NCI-H82 treated with DMSO at 0.1 percent for 48 hours (cell line): ENCODE measurements at regions not wholly inside any gene's neighbourhood (a gene's known extent, or its start where the extent isn't known, plus 50 kb on each side); places are given as distances from the start of the nearest gene placed in this dataset.
"Not testable (repeated sequence)": the region's sequence is repeated elsewhere in the genome, so short reads cannot be mapped to it uniquely, and the experiment has no call there.

Experiments
- DNase-seq: peaks from one replicate; lab custom pipeline; 2025; ENCODE audit not compliant: unreplicated experiment; lab: John Stamatoyannopoulos, UW

DNA sequence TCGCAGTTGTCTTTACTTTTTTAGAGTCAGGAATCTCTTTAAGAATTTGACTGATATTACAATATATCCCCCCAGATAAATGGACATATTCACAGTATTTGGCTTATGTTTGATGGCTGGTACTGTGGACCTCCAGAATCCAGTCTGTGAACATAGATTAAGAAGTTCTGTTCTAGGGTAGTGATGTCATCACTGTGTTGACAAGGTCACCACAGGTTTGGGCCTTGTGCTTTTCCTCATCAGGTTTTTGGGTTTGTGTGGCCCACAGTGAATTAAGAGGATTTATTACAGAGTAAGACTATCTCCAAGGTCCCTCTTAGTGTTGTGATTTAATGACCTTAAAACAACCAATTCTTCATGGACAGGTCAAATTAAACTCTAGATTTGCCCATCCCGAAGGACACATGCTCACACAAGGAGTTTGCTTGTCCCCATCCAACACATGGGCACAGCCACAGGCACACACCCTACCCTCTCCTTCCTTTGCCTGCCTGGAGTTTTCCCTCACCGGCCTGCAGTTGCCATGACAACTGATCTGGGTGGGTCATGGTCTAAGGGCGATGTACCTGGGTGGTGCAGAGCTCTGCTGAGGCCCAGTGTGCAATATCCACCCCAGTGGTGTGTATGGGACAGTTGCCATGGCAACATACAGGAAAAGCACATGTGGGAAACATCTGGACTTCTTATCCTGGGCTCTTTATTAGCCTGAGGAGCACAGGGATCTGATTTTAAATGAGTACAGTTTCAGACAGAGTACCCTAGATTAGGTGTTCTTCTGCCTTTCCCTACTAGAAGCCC lies 98.6 kb downstream of the NAV1 start:
- DNase-seq, result no peak

DNA sequence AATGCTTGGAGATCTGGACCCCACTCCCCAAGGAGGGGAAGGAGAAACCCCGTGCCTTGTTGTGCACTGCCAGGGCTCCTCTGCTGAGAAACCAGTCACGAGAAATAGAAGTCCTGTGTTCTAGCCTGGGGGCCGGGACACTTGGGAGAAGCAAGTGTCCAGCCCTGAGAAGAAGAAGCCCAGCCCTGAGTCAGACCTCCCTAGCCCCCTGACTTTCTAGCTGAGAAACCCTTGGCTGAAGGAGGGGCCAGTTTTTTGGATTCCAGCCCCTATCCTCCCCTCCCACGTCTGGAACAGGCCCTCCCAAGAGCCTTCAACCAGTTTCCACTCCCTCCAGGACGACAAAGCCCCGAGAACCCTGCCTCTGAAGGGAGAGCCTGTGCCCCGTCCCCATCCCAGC lies 100.5 kb downstream of the NAV1 start:
- no peak for DNase-seq

DNA sequence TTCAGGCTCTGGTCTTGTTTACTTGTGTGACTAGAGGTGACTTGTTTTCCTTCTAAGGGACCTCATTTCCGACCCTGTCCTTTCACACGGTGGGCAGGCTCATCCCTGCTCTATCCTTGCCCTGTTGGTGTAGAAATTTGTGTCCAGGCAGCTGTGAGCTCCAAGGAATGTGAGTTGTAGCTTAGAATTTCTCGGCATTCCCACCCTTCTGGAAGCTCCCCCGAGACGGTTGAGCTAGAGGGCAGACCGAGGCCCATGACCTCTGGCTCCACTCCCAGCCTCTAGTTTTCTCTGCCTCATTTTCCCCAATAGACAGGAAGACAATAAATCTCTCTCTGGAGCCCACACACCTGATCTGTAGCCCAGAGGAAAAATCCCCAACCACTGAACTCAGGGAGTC lies 100.9 kb downstream of the NAV1 start:
- DNase-seq, result no peak

DNA sequence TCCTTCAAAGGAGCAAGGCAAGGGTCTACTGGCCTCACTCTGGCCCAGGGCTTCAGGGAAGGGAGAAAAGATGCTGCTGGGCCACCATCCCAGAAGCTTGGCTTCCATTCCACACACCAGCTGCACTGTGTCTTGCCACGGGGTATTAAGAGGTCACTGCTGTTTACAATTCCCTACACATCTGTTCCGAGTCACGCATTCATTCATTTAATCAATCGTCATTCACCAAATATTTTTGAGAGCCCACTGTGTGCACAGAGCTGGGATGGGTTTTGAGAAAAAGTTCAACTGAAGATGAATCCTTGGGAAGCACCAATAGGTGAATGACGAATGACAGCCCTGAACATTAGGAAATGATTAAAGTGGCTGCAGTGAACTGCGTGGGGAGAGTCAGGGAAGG lies 101.7 kb downstream of the NAV1 start:
- DNase-seq, result no peak

DNA sequence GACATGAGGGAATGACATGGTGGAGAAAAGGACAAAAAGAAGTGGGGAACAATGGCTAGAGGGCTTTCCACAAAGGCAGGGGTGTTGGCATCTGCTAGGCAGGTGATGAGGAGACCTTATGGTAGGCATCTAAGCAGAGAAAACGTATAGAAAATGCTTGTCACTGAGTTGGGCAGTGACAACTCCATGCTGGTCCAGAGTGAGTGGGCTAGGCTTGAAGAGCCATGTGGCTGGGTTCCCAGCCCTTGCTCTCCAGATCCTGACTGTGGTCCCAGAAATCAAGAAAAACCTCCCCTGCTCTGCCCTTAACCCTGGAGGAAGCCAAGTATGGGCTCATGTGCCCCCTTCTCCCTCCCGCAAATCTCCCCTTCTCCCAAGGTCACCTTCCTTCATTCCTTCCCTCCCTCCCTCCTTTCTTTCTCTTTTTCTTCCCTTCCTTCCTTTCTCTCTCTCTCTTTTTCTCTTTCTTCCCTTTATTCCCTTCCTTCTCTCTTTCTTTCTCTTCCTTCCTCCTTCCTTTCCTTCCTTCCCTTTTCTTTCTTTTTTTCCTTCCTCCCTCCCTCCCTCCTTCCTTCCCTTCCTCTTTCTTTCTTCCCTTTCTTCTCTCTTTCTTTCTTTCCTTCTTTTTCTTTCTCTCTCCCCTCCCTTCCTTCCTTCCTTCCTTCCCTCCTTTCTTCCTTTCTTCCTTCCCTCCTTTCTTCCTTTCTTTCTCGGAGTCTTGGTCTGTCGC lies 102.8 kb downstream of the NAV1 start:
- DNase-seq, result no peak

DNA sequence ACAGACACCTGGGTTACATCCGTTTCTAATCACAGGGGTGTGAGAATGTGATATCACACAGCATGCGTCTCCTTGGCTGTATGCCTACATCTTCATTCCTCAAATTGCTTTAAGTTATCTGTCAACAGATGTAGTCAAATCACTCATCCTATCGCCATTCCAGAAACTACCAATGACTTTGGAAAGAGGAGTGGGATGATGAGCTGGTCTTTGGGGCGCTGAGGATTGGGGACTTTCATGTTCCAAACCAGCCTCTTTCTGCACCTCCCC lies 104.8 kb downstream of the NAV1 start:
- DNase-seq, result no peak

DNA sequence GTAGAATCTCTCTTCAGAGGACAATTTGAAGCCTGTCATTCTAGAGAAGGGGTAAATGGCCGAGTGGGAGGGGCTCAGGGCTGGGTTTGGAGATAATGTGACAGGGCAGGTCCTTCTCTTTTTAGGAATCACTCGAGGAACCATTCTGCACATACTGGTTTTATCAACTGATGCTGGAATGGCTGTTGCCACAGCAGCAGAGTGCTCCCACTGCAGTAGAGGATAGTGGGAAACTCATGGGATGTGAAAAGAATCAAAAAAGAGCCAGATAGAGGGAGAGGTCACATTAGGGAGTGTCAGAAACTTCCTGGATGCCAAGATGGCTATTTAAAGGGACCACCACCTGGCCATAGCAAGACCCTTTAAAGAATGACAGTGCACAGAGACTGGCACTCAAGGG lies 105.3 kb downstream of the NAV1 start:
- DNase-seq, result no peak

DNA sequence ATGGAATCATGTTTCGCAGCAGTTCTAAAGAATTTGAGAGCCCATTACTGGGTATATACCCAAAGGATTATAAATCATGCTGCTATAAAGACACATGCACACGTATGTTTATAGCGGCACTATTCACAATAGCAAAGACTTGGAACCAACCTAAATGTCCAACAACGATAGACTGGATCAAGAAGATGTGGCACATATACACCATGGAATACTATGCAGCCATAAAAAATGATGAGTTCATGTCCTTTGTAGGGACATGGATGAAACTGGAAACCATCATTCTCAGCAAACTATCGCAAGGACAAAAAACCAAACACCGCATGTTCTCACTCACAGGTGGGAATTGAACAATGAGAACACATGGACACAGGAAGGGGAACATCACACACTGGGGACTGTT lies 106.1 kb downstream of the NAV1 start:
- DNase-seq, result not testable (repeated sequence)

DNA sequence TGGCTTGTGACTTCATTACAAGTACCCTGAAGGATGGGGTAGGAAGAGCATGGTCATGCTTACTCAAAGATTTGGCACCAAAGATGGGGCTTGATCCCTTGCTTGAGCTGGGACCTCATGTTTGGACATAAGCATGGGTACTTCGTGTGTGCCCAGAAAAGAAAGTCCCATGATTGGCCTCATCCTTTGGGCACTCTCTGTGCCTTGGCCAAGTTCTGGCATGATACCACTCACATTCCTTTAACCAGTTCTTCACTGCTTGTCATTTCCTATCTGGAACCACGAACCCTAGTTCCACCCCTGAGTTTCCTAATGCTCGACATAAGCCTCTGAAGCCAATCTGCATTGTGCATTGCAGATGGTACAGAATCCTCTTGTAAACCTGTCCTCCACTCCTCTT lies 107.0 kb downstream of the NAV1 start:
- no peak for DNase-seq

DNA sequence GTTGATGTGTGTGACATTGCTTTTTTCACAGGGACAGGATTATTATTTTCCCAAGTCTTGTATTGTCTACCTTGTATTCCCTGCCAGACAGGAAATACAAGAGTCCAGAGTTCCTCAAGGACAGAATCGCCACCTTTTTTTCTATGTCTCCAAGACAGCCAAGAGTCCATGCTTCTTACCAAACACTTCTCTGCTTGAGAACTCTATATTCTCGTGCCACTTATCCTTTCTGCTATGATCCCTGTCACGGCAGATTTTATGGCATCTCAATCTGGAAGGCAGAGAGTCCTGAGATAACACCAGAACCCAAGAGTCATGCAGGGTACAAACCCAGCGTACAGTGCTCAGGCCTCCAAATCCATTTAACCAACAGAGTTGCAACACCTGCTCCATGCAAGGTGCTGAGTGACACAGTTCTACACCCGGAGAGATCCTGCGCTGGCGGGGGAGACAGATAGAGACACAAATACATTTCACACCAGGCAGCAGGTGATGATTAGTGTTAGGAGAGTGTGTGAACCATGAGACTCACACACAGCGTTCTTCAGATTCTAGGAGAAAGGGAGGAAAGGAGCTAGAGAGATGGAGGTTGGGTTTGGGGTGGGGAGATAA lies 107.6 kb downstream of the NAV1 start:
- DNase-seq, result no peak

DNA sequence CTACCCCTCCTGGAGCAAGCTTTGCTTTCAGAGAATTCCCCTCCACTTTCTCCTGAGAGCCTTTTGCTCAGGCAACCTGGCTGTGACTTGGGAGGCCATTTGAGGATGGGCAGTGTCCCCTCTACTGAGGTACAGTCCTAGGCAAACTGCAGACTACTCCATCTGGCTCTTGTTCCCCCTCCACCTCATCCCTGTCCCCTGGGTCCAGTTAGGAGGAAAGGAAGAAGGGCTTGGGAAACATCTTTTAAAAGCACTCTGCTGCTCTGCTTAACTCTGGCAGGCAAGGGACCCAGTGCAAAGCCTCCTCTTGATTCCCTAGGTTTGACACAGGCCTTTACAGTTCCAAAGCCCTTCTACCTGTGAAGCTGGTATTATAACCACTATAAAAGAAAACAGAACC lies 108.2 kb downstream of the NAV1 start:
- no peak for DNase-seq

DNA sequence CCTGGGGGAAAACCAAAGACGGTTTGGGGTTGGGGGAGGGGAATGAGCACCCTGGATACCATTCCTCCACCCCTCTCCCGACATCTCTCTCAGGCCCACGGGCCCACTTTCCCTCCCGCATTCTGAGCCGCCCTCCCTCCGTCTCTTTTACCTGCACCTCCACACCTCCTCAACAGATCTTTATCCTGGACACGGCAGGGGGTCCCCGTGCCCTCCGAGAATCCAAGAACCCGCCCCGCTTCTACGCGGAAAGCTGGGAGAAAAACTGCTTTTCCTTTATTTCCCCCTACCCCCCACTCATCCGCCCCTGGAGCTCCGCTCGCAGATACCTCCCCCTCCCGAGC lies 108.8 kb downstream of the NAV1 start:
- no peak for DNase-seq

DNA sequence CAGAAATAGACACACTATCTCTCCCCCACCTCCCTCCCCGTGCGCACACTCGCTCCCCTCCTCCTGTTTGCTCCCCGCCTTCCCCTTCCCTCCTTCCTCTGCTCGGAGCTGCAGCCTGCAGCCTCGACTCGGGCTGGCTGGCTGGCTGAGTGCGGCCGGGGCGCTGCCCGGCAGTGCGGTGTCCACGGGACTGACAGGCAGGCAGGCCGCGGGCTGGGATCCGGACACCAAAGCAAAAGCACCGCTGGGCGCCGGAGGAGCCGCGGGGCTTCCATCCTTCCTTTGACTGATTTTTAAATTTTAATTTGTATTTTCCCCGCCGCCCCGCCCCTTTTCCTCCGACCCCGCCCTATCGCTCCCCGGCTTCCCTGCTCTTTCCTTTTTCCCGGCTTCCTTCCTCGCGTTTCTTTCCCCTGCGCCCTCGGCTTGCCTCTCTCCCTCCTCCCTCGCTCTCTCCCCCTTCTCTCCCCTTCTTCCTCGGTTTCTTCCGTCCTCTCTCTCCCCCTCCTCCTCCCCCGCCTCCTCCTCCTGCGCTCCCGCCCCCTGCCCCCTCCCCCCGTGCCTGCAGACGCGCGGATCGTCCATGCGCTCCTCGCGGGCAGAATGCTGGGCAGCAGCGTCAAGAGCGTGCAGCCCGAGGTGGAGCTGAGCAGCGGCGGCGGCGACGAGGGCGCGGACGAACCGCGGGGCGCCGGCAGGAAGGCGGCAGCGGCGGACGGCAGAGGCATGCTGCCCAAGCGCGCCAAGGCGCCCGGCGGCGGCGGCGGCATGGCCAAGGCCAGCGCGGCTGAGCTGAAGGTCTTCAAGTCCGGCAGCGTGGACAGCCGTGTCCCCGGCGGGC lies 109.4 kb downstream of the NAV1 start:
- peak; percentile 31 for DNase-seq

DNA sequence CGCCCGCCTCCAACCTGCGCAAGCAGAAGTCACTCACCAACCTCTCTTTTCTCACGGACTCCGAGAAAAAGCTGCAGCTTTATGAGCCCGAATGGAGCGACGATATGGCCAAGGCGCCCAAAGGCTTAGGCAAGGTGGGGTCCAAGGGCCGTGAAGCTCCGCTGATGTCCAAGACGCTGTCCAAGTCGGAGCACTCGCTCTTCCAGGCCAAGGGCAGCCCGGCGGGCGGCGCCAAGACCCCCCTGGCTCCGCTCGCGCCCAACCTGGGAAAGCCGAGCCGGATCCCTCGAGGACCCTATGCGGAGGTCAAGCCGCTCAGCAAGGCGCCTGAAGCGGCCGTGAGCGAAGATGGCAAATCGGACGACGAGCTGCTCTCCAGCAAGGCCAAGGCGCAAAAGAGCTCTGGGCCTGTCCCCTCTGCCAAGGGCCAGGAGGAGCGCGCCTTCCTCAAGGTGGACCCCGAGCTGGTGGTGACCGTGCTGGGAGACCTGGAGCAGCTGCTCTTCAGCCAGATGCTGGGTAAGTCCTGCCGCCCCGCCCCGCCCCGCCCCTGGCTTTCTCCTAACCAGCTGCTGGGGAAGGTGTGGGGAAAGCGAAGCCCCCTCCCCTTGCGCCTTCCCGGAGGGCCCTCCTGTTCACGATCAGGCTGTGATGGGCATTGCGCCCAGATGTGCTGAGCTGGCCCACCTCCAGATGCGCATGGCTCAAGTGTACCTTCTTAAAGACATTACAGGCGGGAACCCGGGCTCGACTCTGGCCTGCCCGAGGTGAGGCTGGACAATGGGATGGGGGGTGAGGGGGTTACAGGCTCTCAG lies 110.2 kb downstream of the NAV1 start:
- DNase-seq, result peak; percentile 44

DNA sequence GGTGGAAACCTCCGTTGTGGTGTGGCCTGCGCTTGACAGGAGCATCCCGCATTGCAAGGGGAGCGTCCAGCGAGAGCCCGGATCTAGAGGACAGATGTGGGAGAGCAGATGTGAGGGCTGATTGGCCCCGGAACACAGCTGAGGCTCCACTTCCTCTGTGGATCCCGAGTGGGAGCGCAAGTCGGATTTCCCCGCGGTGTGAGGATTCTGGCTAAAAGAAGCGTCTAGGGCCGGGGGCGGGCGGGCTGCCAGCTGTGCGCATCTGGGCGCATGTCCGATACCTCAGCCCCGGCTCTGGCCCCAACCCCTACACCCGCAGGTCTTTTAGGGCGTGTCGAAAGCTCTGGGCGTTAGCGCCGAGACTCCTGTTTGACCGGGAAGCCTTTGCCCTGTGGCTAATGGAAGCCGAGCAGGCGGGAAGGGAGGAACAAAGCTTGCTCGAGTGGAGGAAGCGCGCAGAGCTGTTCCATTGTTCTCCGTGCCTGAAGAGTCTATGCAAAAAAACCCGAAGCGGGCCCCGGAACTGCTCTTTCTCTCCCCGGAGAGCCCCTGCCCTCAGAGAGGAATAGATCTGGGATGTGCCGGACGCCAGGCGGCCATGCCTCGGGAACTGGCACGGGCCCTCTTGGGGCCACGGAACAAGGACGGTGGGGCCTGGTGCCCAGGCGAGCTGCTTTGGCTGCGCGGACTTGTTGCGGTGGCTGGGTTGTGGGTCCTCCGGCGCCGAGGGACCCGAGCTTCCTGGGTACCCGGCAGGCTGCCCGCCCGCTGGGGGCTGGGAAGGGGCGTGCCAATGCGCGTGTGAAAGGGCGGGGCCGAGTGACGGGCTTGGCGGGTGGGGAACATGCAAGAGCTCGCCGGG lies 111.1 kb downstream of the NAV1 start:
- peak; percentile 46 for DNase-seq

DNA sequence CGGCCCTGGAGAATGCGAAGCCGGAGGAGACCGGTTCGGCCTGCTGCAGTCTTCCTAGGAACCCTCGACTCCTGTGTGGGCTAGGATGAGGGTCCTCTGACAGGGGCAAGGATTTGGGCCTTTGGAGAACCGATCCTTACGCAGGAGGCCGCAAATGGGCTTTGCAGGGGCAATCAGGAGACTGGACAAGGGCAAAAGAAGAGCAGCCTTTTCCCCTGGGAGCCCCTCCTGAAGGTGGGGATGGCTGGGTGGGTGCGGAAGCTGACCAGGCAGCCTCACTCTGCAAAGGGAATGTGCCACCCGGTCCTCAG lies 111.7 kb downstream of the NAV1 start:
- no peak for DNase-seq

DNA sequence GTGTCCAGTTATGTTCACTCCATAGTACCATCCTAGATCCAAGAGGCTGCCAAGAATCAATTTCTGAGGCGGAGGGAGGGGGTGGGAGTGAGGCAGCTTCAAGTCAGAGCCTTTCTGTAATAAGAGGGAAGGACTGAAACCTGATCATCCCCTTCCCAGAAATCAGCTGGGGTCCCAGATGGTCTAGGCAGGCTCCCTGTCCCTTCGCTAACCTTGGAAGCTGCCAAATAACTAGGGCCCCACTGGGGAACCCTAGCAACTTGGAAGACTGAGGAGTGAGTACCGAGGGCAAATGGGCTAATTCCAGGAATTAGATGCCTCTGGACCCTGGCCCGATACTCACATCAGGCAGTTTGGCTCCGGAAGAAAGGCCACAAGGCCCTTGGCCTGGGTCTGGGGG lies 113.3 kb downstream of the NAV1 start:
- peak; percentile 15 for DNase-seq

DNA sequence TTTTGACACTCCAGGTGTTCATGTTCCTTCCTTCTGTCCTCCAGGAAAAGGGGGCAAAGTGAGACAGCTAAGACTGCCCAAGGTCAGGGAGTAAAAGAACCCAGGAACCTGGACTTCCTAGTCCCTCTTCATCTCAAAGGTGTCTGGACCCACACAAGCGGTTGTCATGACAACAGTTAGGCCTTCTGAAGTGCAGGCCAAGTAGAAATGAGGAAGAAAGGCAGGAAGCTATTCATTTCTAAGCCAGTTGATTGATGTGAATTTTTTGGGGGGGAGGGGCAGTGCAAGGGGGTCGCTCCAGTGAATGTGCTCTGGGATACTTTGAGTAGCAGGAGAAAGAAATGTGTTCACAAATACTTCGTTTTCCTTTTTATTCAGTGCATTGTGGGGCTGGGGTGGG lies 114.3 kb downstream of the NAV1 start:
- DNase-seq, result no peak

DNA sequence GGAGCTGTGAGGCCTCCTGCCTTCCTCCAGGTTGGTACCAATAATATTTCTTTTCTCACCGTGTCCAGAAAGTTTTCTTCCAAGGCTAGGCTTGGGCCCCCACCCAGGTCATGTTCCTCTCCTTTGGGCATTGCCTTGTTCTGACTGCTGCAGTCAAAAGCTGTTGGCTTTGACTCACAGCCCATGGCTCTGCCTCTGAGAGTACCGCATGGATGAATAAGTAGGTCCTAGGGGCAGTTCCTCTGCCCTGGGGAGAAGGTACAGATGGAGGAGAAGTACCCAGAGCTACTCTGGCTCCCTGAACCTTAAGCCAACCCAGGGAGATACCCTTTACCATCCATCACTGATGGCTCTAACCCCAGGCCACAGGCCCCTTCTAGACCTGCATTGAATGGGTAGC lies 115.0 kb downstream of the NAV1 start:
- no peak for DNase-seq

DNA sequence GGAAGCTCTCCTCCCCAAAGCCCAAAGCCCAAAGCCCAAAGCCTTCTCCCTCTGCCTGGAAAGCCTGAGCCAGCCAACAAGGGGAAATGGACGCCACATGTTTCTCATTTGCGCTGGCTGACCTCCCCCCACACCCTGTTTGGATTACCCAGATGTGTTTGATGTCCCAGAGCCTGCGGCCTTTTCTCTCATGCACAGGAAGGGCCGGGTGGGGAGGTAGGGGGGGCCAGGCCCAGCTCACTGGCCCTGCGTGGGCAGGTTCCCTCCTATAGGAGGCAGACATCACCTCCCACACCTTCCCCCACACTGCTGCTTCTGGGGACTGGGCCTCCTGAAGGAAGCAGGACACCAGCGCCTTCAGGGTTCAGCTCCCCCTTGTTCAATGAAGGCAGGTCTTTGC lies 116.3 kb downstream of the NAV1 start:
- DNase-seq, result no peak
